Breast epithelium (tissue), 3 donors: ENCODE measurements at regions not wholly inside any gene's neighbourhood (a gene's known extent, or its start where the extent isn't known, plus 50 kb on each side); places are given as distances from the start of the nearest gene placed in this dataset.

ENCODE experiments used
- POLR2AphosphoS5 ChIP-seq, 3 donors: sonication (generic); formaldehyde crosslinking; IDR thresholded peaks; one replicate each; pipeline ENCODE4 v1.6.1; 2017; ENCODE audit warnings: antibody characterized with exemption in 3 of 3
- TF ChIP-seq, protein P1 (sequence below), 3 donors: fragments of 450-650 bp; IDR thresholded peaks; one replicate each; pipeline ENCODE4 v1.5.1; 2016 to 2017; ENCODE audit warnings: antibody characterized with exemption in 3 of 3, mild to moderate bottlenecking in 3 of 3, moderate library complexity in 3 of 3

DNA sequence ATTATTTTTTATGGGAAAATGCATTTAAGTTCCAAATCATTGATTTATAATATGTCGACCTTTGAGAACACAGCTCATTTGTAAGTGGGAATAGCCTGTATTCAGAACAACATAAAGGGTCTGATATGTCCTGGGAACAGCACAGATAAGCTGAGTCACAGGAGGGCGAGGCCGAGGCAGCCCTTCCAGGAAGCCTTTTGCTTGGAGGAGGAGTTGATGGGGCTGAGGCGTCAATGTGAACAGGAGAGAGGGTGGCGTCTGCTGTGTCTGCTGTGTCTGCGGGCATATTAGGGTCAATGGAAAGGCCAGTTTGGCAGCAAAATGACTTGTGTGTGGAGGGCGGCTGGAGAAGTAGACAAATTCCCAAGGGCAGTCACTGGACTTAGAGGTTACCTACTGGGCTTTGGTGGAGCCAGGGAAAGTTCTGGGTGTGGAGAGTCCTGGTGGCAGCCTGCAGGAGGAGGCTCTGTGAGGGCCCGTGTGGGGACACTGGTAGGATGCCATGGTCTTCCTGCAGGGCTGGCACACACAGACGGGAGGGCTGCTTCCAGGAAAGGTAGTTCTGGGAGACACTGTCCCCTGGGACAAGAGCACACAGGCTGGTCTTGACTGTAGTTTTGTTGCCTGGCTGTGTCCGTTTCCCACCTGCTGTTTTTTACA is 128.1 kb downstream of the GLI2 start:
- TF ChIP-seq, protein P1, sequence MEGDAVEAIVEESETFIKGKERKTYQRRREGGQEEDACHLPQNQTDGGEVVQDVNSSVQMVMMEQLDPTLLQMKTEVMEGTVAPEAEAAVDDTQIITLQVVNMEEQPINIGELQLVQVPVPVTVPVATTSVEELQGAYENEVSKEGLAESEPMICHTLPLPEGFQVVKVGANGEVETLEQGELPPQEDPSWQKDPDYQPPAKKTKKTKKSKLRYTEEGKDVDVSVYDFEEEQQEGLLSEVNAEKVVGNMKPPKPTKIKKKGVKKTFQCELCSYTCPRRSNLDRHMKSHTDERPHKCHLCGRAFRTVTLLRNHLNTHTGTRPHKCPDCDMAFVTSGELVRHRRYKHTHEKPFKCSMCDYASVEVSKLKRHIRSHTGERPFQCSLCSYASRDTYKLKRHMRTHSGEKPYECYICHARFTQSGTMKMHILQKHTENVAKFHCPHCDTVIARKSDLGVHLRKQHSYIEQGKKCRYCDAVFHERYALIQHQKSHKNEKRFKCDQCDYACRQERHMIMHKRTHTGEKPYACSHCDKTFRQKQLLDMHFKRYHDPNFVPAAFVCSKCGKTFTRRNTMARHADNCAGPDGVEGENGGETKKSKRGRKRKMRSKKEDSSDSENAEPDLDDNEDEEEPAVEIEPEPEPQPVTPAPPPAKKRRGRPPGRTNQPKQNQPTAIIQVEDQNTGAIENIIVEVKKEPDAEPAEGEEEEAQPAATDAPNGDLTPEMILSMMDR (IDR thresholded peaks at IDR 0.05) = no peak
- no peak for TF ChIP-seq POLR2AphosphoS5 (IDR thresholded peaks at IDR 0.05)
